ENCODE measurements at regions not wholly inside any gene's neighbourhood (a gene's known extent, or its start where the extent isn't known, plus 50 kb on each side); places are given as distances from the start of the nearest gene placed in this dataset.

GRCh38 chr14:76293923-76294322, 82.0 kb upstream of the ESRRB start:
- FAIRE-seq (no peak), DNase-seq (ENCODE audit: low read depth in 1 of 2, low spot score in 1 of 2) (peak in 1 of 2 experiments; percentile 4), ATAC-seq (no peak)
- TF ChIP-seq HOXA7 (CRISPR knock-in tag; IDR thresholded peaks at IDR 0.05) (no peak), EP300 (IDR thresholded peaks at IDR 0.05) (no peak), RARB (CRISPR knock-in tag; IDR thresholded peaks at IDR 0.05) (no peak), BCL3 (IDR thresholded peaks at IDR 0.05) (no peak), RNF2 (IDR thresholded peaks at IDR 0.05; ENCODE audit: borderline replicate concordance, low read depth) (no peak), RAD21 (conservative IDR thresholded peaks at IDR 0.05 in 1 of 2, IDR thresholded peaks at IDR 0.05 in 1 of 2) (no peak), KDM1A (IDR thresholded peaks at IDR 0.05; ENCODE audit: low read depth) (no peak), POLR2A (IDR thresholded peaks at IDR 0.05; ENCODE audit: low read length) (no peak), GATA3 (IDR thresholded peaks at IDR 0.05; ENCODE audit: borderline replicate concordance) (no peak), ZSCAN20 (CRISPR knock-in tag; IDR thresholded peaks at IDR 0.05) (no peak), HOXB5 (CRISPR knock-in tag; IDR thresholded peaks at IDR 0.05) (no peak)
- TF ChIP-seq, protein P1, sequence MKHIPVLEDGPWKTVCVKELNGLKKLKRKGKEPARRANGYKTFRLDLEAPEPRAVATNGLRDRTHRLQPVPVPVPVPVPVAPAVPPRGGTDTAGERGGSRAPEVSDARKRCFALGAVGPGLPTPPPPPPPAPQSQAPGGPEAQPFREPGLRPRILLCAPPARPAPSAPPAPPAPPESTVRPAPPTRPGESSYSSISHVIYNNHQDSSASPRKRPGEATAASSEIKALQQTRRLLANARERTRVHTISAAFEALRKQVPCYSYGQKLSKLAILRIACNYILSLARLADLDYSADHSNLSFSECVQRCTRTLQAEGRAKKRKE (CRISPR knock-in tag; IDR thresholded peaks at IDR 0.05; ENCODE audit: low read depth): no peak
- H3K4me3 ChIP-seq: no peak overlapping the region
- H3K9me3 ChIP-seq: no peaks in the 10 kb centered on the region
- 17% methylated on average over 3 of the region's 3 CpGs for WGBS (ENCODE audit: missing lambda C conversion rate)
- CTCF ChIA-PET: no interaction called here
- H3K27ac ChIP-seq: no peak overlapping the region
- no peaks in the 10 kb centered on the region for H3K4me1 ChIP-seq
- H3K4me2 ChIP-seq: no peak overlapping the region
- POLR2A ChIA-PET: no interaction called here

DNA sequence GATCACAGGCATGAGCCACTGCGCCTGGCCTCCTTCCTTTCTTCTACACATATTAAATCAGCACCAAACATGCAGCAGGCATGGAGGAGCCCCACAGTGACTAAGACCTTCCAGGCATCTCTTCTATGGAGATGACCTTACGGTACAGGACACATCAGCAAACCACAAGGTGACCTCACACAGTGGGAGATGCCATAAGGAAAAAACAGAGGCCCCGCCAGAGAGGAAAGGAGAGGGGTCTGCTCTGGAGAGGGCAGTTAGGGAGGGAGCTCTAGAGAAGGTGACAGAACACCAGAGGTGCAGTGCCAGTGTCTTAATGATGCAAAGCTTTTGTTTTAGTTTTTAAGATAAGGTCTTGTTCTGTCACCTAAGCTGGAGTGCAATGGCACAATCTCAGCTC, 81.1 kb upstream of the ESRRB start:
- Histone ChIP-seq H3K27ac (no peak overlapping the region), H3K4me1 (no peaks in the 10 kb centered on the region), H3K4me3 (no peak overlapping the region), H3K9me3 (no peaks in the 10 kb centered on the region), H3K4me2 (no peak overlapping the region)
- ATAC-seq (no peak), FAIRE-seq (no peak), DNase-seq (ENCODE audit: low read depth in 1 of 2, low spot score in 1 of 2) (no peak)
- POLR2A ChIA-PET: no interaction called here
- no peak for TF ChIP-seq E2F6 (IDR thresholded peaks at IDR 0.05; ENCODE audit: borderline replicate concordance, low read depth)
- no peak for TF ChIP-seq EHF (CRISPR knock-in tag; IDR thresholded peaks at IDR 0.05)
- TF ChIP-seq RAD21 (conservative IDR thresholded peaks at IDR 0.05 in 1 of 2, IDR thresholded peaks at IDR 0.05 in 1 of 2): no peak
- no peak for TF ChIP-seq MAFK (IDR thresholded peaks at IDR 0.05; ENCODE audit: partially characterized antibody)
- no peak for TF ChIP-seq HEYL (CRISPR knock-in tag; IDR thresholded peaks at IDR 0.05)
- TF ChIP-seq FOSB (CRISPR knock-in tag; IDR thresholded peaks at IDR 0.05): no peak
- CTCF ChIA-PET: interaction anchor here (0.8 to 1.4 kb wide), 3 partner anchors 9 to 93 kb away, joined by 3 to 4 read pairs (median 3); no protein-coding TSS in a partner anchor
- WGBS (ENCODE audit: missing lambda C conversion rate): 83% methylated on average over 3 of the region's 3 CpGs

- WGBS (ENCODE audit: missing lambda C conversion rate): 66% methylated on average over 5 of the region's 5 CpGs
- TF ChIP-seq EHMT2 (IDR thresholded peaks at IDR 0.05; ENCODE audit: low read depth) (no peak), RARB (CRISPR knock-in tag; IDR thresholded peaks at IDR 0.05) (no peak), BCL3 (IDR thresholded peaks at IDR 0.05) (no peak), CHD2 (IDR thresholded peaks at IDR 0.05; ENCODE audit: low read length, partially characterized antibody) (no peak), NPAS2 (CRISPR knock-in tag; IDR thresholded peaks at IDR 0.05; ENCODE audit: borderline replicate concordance) (no peak)
- TF ChIP-seq, protein P2, sequence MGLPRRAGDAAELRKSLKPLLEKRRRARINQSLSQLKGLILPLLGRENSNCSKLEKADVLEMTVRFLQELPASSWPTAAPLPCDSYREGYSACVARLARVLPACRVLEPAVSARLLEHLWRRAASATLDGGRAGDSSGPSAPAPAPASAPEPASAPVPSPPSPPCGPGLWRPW (IDR thresholded peaks at IDR 0.05): no peak
- Histone ChIP-seq H3K4me2 (no peak overlapping the region), H3K4me1 (no peaks in the 10 kb centered on the region), H3K4me3 (no peak overlapping the region), H3K9me3 (no peaks in the 10 kb centered on the region), H3K27ac (no peak overlapping the region)
- FAIRE-seq (no peak), ATAC-seq (no peak), DNase-seq (ENCODE audit: low read depth in 1 of 2, low spot score in 1 of 2) (no peak)
- ChIA-PET CTCF (no interaction called here), POLR2A (no interaction called here)
These were observed 77.0 kb upstream of the ESRRB start for GRCh38 chr14:76298896-76299295.

Data from A549 (cell line).